WTC11 (cell line): ENCODE measurements at regions not wholly inside any gene's neighbourhood (a gene's known extent, or its start where the extent isn't known, plus 50 kb on each side); places are given as distances from the start of the nearest gene placed in this dataset.

Experiments
- ATF6 ChIP-seq: sonication (generic); formaldehyde crosslinking; IDR thresholded peaks from 2 replicates; pipeline ENCODE4 v1.8.1; 2023; ENCODE audit warnings: mild to moderate bottlenecking, missing genetic modification reagents
- CBFB ChIP-seq: sonication (generic); formaldehyde crosslinking; IDR thresholded peaks from 2 replicates; pipeline ENCODE4 v1.8.1; 2022; ENCODE audit warnings: mild to moderate bottlenecking, low read depth, missing genetic modification reagents
- CREB1 ChIP-seq: sonication (generic); formaldehyde crosslinking; IDR thresholded peaks from 2 replicates; pipeline ENCODE4 v1.8.0; 2023; ENCODE audit warnings: mild to moderate bottlenecking, missing genetic modification reagents
- CTCF ChIP-seq: fragments of 200-600 bp; IDR thresholded peaks from 2 replicates; pipeline ENCODE4 v1.8.0; 2022; ENCODE audit warnings: antibody characterized with exemption
- FOXP1 ChIP-seq: sonication (generic); formaldehyde crosslinking; IDR thresholded peaks from 2 replicates; pipeline ENCODE4 v1.8.0; 2022; ENCODE audit warnings: missing genetic modification reagents, mild to moderate bottlenecking, moderate library complexity, borderline replicate concordance
- HMGA2 ChIP-seq: fragments of 250-450 bp; sonication (Bioruptor Pico); IDR thresholded peaks from 2 replicates; pipeline ENCODE4 v1.4.0; 2021; ENCODE audit warnings: mild to moderate bottlenecking, moderate library complexity
- HMGXB4 ChIP-seq: sonication (generic); formaldehyde crosslinking; IDR thresholded peaks from 2 replicates; pipeline ENCODE4 v1.8.1; 2023; ENCODE audit warnings: mild to moderate bottlenecking, moderate library complexity, missing genetic modification reagents
- KAT7 ChIP-seq: sonication (generic); formaldehyde crosslinking; IDR thresholded peaks from 2 replicates; pipeline ENCODE4 v1.8.1; 2023; ENCODE audit warnings: missing genetic modification reagents, mild to moderate bottlenecking, borderline replicate concordance
- NFE2L1 ChIP-seq: sonication (generic); formaldehyde crosslinking; IDR thresholded peaks from 2 replicates; pipeline ENCODE4 v1.8.1; 2023; ENCODE audit warnings: missing genetic modification reagents
- ZNF219 ChIP-seq: sonication (generic); formaldehyde crosslinking; IDR thresholded peaks from 2 replicates; pipeline ENCODE4 v1.8.0; 2023; ENCODE audit warnings: missing genetic modification reagents, mild to moderate bottlenecking, borderline replicate concordance
- ZNF317 ChIP-seq: sonication (generic); formaldehyde crosslinking; IDR thresholded peaks from 2 replicates; pipeline ENCODE4 v1.8.1; 2023; ENCODE audit warnings: low read depth, mild to moderate bottlenecking, moderate library complexity, missing genetic modification reagents, borderline replicate concordance

- TF ChIP-seq HMGXB4 (CRISPR knock-in tag) (no peak), HMGA2 (CRISPR knock-in tag) (no peak), CTCF (no peak), ATF6 (CRISPR knock-in tag) (no peak), KAT7 (CRISPR knock-in tag) (no peak), FOXP1 (CRISPR knock-in tag) (no peak), ZNF317 (CRISPR knock-in tag) (no peak), ZNF219 (no peak), NFE2L1 (CRISPR knock-in tag) (no peak), CREB1 (CRISPR knock-in tag) (no peak), CBFB (CRISPR knock-in tag) (no peak)
These were observed 113.5 kb upstream of the ALCAM start for GRCh38 chr3:105253225-105253624.
